SK-N-SH treated with all-trans-retinoic acid at 6 μM for 48 hours (cell line): ENCODE measurements at regions not wholly inside any gene's neighbourhood (a gene's known extent, or its start where the extent isn't known, plus 50 kb on each side); places are given as distances from the start of the nearest gene placed in this dataset.

Experiments
- ATAC-seq: fragments of 200-7000 bp; cut with Tn5 transposase; 3 replicates; pipeline ENCODE4 v1.9.1; 2020; ENCODE audit warnings: mild to moderate bottlenecking, moderate library complexity
- ARNTL ChIP-seq: fragments of 450-650 bp; formaldehyde crosslinking; IDR thresholded peaks from 2 replicates; pipeline ENCODE4 v1.5.0; 2020; ENCODE audit warnings: low read depth, mild to moderate bottlenecking, moderate library complexity, borderline replicate concordance
- BACH2 ChIP-seq: fragments of 250-450 bp; sonication (Bioruptor Pico); IDR thresholded peaks from 2 replicates; pipeline ENCODE4 v1.9.0; 2021; ENCODE audit warnings: mild to moderate bottlenecking, borderline replicate concordance
- CSDC2 ChIP-seq: fragments of 250-450 bp; sonication (Bioruptor Pico); IDR thresholded peaks from 2 replicates; pipeline ENCODE4 v1.5.0; 2020; ENCODE audit warnings: mild to moderate bottlenecking, moderate library complexity
- ESRRG ChIP-seq: fragments of 250-450 bp; sonication (Bioruptor Pico); IDR thresholded peaks from 2 replicates; pipeline ENCODE4 v1.6.1; 2021; ENCODE audit warnings: mild to moderate bottlenecking
- GLIS3 ChIP-seq: fragments of 250-450 bp; sonication (Bioruptor Pico); IDR thresholded peaks from 2 replicates; pipeline ENCODE4 v1.5.0; 2020; ENCODE audit warnings: mild to moderate bottlenecking, moderate library complexity
- OSR1 ChIP-seq: fragments of 250-450 bp; sonication (Bioruptor Pico); IDR thresholded peaks from 2 replicates; pipeline ENCODE4 v1.8.0; 2022; ENCODE audit warnings: moderate library complexity, mild to moderate bottlenecking, inconsistent platforms
- RARB ChIP-seq: fragments of 250-450 bp; sonication (Bioruptor Pico); IDR thresholded peaks from 2 replicates; pipeline ENCODE4 v1.8.0; 2021; ENCODE audit warnings: mild to moderate bottlenecking, moderate library complexity
- SNAI2 ChIP-seq: fragments of 250-450 bp; sonication (Bioruptor Pico); IDR thresholded peaks from 2 replicates; pipeline ENCODE4 v1.5.0; 2020; ENCODE audit warnings: mild to moderate bottlenecking, moderate library complexity
- TCF4 ChIP-seq: fragments of 250-450 bp; sonication (Bioruptor Pico); IDR thresholded peaks from 2 replicates; pipeline ENCODE4 v1.8.0; 2021; ENCODE audit warnings: mild to moderate bottlenecking, moderate library complexity, borderline replicate concordance
- TOX ChIP-seq: fragments of 250-450 bp; sonication (Bioruptor Pico); IDR thresholded peaks from 2 replicates; pipeline ENCODE4 v1.8.0; 2021; ENCODE audit warnings: mild to moderate bottlenecking, moderate library complexity, borderline replicate concordance
- ZC3H10 ChIP-seq: fragments of 250-450 bp; sonication (Bioruptor Pico); IDR thresholded peaks from 2 replicates; pipeline ENCODE4 v1.5.1; 2021; ENCODE audit warnings: mild to moderate bottlenecking, moderate library complexity
- ZFP3 ChIP-seq: fragments of 250-450 bp; sonication (Bioruptor Pico); IDR thresholded peaks from 2 replicates; pipeline ENCODE4 v1.5.0; 2020; ENCODE audit warnings: mild to moderate bottlenecking, moderate library complexity
- ZFP30 ChIP-seq: fragments of 450-650 bp; formaldehyde crosslinking; IDR thresholded peaks from 2 replicates; pipeline ENCODE4 v1.5.0; 2022; ENCODE audit warnings: mild to moderate bottlenecking, moderate library complexity
- ZNF70 ChIP-seq: fragments of 450-650 bp; formaldehyde crosslinking; IDR thresholded peaks from 2 replicates; pipeline ENCODE4 v1.5.0; 2020; ENCODE audit warnings: mild to moderate bottlenecking, moderate library complexity
- ZNF8 ChIP-seq: fragments of 450-650 bp; formaldehyde crosslinking; IDR thresholded peaks from 2 replicates; pipeline ENCODE4 v1.5.0; 2020; ENCODE audit warnings: mild to moderate bottlenecking, moderate library complexity
- TF ChIP-seq, protein P1 (sequence below): fragments of 250-450 bp; sonication (Bioruptor Pico); IDR thresholded peaks from 2 replicates; pipeline ENCODE4 v1.5.1; 2021; ENCODE audit warnings: mild to moderate bottlenecking, moderate library complexity
- TF ChIP-seq, protein P2 (sequence below): fragments of 250-450 bp; sonication (Bioruptor Pico); IDR thresholded peaks from 2 replicates; pipeline ENCODE4 v1.8.0; 2020; ENCODE audit warnings: mild to moderate bottlenecking, moderate library complexity, borderline replicate concordance
- TF ChIP-seq, protein P3 (sequence below): fragments of 250-450 bp; sonication (Bioruptor Pico); IDR thresholded peaks from 2 replicates; pipeline ENCODE4 v1.5.0; 2020; ENCODE audit warnings: mild to moderate bottlenecking, moderate library complexity
- TF ChIP-seq, protein P4 (sequence below): fragments of 250-450 bp; sonication (Bioruptor Pico); IDR thresholded peaks from 2 replicates; pipeline ENCODE4 v1.5.1; 2020; ENCODE audit warnings: low read depth, mild to moderate bottlenecking, moderate library complexity

DNA sequence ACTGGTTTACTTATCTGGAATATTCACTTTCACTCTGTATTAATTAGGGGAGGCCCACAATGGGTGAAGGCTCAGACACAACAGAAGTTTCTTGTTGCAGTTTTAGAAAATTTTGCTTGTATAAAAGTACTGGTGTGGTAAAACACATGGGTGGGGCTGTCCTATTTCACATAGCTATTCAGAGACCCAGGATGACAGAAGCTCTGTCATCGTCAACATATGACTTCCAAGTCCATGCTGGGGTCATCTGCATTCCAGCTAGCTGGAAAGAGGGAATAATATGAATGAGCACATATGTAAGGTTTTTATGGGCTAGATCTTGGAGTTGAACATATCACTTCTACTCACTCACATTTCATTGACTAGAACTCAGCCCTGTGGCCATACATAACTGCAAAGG is 166.4 kb upstream of the KCTD3 start:
- TF ChIP-seq ARNTL (no peak), OSR1 (CRISPR knock-in tag) (no peak), CSDC2 (CRISPR knock-in tag) (no peak), GLIS3 (CRISPR knock-in tag) (no peak), ZC3H10 (CRISPR knock-in tag) (no peak), SNAI2 (CRISPR knock-in tag) (no peak), ZFP3 (CRISPR knock-in tag) (no peak), ESRRG (no peak)
- TF ChIP-seq, protein P1, sequence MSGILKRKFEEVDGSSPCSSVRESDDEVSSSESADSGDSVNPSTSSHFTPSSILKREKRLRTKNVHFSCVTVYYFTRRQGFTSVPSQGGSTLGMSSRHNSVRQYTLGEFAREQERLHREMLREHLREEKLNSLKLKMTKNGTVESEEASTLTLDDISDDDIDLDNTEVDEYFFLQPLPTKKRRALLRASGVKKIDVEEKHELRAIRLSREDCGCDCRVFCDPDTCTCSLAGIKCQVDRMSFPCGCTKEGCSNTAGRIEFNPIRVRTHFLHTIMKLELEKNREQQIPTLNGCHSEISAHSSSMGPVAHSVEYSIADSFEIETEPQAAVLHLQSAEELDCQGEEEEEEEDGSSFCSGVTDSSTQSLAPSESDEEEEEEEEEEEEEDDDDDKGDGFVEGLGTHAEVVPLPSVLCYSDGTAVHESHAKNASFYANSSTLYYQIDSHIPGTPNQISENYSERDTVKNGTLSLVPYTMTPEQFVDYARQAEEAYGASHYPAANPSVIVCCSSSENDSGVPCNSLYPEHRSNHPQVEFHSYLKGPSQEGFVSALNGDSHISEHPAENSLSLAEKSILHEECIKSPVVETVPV (CRISPR knock-in tag) = no peak
- TF ChIP-seq, protein P2, sequence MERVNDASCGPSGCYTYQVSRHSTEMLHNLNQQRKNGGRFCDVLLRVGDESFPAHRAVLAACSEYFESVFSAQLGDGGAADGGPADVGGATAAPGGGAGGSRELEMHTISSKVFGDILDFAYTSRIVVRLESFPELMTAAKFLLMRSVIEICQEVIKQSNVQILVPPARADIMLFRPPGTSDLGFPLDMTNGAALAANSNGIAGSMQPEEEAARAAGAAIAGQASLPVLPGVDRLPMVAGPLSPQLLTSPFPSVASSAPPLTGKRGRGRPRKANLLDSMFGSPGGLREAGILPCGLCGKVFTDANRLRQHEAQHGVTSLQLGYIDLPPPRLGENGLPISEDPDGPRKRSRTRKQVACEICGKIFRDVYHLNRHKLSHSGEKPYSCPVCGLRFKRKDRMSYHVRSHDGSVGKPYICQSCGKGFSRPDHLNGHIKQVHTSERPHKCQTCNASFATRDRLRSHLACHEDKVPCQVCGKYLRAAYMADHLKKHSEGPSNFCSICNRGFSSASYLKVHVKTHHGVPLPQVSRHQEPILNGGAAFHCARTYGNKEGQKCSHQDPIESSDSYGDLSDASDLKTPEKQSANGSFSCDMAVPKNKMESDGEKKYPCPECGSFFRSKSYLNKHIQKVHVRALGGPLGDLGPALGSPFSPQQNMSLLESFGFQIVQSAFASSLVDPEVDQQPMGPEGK (CRISPR knock-in tag) = no peak
- no peak for ATAC-seq

DNA sequence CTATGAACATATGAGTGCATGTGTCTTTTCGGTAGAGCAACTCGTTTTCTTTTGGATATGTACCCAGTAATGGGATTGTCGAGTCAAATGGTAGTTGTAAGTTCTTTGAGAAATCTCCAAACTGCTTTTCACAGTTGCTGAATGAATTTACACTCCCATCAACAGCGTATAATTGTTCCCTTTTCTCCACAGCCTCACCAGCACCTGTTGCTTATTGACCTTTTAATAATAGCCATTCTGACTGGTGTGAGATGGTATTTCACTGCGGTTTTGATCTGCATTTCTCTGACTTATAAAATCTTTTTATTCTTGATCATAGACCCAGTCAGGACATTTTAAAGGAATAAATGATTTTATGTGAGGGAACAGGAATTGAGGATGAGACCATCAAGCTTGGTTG is 165.0 kb upstream of the KCTD3 start:
- TF ChIP-seq ZNF8 (CRISPR knock-in tag) = no peak
- no peak for TF ChIP-seq OSR1 (CRISPR knock-in tag)
- no peak for TF ChIP-seq ESRRG
- TF ChIP-seq, protein P3, sequence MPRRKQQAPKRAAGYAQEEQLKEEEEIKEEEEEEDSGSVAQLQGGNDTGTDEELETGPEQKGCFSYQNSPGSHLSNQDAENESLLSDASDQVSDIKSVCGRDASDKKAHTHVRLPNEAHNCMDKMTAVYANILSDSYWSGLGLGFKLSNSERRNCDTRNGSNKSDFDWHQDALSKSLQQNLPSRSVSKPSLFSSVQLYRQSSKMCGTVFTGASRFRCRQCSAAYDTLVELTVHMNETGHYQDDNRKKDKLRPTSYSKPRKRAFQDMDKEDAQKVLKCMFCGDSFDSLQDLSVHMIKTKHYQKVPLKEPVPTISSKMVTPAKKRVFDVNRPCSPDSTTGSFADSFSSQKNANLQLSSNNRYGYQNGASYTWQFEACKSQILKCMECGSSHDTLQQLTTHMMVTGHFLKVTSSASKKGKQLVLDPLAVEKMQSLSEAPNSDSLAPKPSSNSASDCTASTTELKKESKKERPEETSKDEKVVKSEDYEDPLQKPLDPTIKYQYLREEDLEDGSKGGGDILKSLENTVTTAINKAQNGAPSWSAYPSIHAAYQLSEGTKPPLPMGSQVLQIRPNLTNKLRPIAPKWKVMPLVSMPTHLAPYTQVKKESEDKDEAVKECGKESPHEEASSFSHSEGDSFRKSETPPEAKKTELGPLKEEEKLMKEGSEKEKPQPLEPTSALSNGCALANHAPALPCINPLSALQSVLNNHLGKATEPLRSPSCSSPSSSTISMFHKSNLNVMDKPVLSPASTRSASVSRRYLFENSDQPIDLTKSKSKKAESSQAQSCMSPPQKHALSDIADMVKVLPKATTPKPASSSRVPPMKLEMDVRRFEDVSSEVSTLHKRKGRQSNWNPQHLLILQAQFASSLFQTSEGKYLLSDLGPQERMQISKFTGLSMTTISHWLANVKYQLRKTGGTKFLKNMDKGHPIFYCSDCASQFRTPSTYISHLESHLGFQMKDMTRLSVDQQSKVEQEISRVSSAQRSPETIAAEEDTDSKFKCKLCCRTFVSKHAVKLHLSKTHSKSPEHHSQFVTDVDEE = no peak
- no peak for TF ChIP-seq TOX (CRISPR knock-in tag)
- no peak for TF ChIP-seq ARNTL
- no peak for TF ChIP-seq SNAI2 (CRISPR knock-in tag)
- TF ChIP-seq, protein P1 (CRISPR knock-in tag) = no peak
- TF ChIP-seq ZNF70 = no peak
- TF ChIP-seq, all 23 proteins: peak for 0
- ATAC-seq = no peak

DNA sequence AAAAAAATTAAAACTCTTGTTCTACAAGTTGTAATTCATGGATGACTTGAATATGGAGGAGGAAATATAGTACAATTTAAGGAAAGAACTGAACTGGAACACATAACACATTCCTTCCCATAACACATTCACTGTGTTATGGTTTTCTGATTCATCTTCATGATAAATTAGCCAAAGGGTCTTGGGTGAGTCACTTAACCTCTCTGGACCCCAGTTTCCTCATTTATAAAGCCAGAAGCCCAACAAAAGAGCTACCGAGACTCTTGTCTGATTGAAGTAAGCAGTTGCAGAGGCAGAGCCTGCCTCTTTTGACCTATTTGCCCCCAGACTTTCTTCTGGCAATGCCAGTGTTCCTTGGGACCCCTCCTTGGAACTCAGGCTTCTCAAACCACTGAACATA is 161.9 kb upstream of the KCTD3 start:
- no peak for ATAC-seq
- TF ChIP-seq ZNF70 = no peak
- no peak for TF ChIP-seq ARNTL
- TF ChIP-seq GLIS3 (CRISPR knock-in tag) = no peak
- TF ChIP-seq TCF4 = no peak
- TF ChIP-seq OSR1 (CRISPR knock-in tag) = no peak
- TF ChIP-seq, protein P1 (CRISPR knock-in tag) = no peak
- no peak for TF ChIP-seq BACH2 (CRISPR knock-in tag)
- TF ChIP-seq, protein P3 = no peak
- no peak for TF ChIP-seq RARB (CRISPR knock-in tag)
- TF ChIP-seq, protein P4, sequence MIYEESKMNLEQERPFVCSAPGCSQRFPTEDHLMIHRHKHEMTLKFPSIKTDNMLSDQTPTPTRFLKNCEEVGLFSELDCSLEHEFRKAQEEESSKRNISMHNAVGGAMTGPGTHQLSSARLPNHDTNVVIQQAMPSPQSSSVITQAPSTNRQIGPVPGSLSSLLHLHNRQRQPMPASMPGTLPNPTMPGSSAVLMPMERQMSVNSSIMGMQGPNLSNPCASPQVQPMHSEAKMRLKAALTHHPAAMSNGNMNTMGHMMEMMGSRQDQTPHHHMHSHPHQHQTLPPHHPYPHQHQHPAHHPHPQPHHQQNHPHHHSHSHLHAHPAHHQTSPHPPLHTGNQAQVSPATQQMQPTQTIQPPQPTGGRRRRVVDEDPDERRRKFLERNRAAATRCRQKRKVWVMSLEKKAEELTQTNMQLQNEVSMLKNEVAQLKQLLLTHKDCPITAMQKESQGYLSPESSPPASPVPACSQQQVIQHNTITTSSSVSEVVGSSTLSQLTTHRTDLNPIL = no peak
- TF ChIP-seq ZFP30 (CRISPR knock-in tag) = no peak
- no peak for TF ChIP-seq ZC3H10 (CRISPR knock-in tag)
